ENCODE measurements at regions not wholly inside any gene's neighbourhood (a gene's known extent, or its start where the extent isn't known, plus 50 kb on each side); places are given as distances from the start of the nearest gene placed in this dataset.

DNA sequence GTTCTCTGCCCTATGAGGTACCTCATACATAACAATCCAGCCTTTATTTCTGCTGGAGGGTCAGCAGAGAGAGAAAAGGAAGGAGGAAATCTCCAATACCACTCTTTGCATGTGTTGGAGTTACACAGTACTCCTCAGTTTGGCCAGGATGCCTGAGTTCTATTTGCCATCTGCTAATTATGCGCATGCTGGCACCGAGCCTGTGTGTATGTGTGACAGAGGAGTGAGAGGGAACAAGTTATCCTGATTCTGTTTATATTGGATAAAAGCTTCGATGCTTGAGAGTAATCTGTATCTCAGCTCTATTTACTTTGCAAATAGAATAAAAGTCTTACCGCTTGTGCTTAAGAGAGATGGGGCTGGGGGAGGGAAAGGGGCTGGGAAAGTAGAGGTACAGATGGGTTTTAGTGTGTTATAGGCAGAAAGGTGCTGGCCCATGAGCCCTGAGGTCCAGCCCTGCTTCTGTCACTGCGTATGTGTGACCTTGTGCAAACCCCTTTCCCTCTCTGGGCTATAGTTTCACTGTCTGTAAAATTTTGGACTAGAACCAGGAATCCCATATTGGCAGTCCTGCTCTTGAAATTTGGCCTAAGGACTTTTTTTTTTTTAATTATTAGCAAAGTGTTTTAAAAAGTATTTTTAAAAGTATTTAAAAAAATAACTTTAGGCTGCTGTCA, 54.5 kb upstream of the PLXNA2 start:
- no peak for DNase-seq

DNA sequence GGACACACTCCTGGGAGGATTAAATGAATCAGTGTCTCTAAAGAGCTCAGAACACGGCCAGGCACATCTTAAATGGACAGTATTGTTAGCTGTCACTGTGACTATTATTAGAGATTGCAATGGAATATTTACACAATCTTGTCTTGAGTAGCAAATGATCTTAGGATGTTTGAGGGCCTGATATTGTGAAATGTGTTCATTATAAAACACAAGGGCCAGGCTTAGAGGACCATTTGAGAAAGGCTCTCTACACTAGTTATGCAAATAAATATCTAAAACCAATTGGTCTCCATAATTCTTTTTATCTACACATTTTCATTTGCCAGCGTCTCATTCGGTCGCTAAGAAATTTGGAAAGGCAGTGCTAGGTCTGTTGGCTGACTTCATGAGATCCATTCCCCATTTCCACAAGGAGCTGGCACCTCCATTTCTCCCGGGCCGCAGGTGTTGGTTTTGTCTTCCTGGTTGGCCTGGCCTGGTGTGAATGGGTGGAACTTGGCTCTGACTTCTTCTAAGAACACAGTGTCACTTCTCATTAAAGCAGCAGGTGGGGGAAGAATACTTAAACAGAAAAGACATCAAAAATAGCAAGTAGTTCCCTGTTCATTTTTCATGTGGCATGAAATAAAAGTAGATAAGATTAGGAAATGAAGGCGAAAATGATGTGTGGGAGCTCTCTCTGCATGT, 56.0 kb upstream of the PLXNA2 start:
- DNase-seq, result no peak

DNA sequence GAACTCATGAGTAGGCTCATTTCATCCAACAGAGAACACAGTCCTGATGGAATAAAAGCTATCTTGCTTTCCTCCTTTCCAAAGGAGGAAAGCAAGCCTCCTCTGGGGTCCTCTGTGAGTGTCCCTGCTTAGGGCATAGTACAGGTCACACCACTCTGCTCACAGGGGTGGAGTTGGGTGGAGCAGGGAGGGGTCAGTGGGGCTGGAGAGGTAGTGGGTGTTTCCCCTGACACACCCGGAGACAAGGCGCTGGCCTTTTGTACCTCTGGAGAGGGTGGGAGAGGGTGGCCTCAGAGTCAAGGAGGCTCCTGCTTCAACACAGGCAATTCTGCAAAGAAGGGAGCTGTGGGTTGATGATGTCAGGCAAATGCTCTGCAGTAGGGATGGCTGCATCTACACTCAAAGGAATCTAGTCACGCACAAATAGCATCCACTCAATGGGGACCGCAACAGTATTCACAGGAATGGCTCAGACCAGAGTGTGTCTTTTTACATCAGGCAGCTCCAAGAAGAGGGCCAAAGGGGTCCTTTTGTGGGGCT, 58.6 kb upstream of the PLXNA2 start:
- DNase-seq, result no peak

DNA sequence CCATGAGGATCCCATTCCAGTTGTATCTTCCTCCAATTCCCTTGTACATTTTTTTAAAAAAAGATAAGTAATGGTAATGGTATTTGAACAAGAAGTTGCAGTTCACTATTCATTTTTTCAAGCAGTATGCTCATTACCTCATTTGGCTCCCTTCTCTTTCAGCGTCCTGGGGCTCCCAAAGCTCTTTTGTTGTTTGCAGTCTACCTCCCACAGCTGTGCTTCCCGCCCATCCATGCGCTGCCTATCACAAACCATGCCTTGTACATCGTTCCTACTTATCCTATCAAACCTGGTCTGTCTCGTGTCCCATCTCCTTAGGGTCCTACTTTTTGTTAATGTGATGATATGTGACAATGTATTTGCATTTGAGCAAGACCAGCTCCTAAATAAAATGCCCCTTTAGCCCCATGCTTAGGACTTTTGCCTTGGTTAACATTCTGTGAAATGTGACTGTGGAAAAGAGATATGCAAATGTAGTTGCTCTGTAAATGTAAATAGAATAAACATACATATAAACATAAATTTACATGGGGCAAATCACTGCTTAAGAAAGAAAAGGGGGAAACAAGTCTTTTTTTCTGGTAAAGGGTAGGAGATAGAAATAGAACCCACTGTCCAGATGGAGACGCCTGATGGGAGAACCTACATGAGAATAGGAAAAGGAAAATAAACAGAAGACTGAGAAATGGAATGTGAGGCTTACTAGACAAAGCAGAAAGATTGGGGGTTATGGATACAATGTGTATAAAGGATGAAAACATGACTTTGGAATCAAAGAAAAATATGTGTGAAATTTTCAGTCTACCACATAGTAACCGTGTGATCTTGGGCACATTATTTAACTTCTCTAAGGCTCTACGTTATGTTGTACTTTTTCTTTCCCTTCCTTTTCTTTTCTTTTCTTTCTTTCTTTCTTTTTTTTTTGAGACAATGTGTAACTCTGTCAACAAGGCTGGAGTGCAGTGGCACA, 59.8 kb upstream of the PLXNA2 start:
- DNase-seq, result no peak

DNA sequence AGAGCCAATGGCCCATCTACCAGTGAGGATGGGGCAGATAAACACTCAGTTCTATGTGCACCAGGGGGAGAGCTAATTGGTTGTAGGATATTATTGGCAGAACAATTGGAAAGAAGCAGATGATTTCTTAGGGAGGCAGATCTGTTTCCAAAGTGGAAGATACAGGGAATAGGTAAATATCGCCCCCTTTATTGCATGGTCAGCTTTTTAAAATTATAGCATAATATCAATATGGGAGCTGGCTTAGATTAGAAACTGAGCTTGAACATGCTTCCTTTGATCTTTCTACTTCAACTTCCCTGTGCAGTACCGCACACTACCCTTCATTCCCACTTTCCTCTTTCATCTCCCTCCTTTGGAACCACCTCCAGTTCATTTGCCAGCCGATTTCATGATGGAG, 64.0 kb upstream of the PLXNA2 start:
- DNase-seq, result no peak

DNA sequence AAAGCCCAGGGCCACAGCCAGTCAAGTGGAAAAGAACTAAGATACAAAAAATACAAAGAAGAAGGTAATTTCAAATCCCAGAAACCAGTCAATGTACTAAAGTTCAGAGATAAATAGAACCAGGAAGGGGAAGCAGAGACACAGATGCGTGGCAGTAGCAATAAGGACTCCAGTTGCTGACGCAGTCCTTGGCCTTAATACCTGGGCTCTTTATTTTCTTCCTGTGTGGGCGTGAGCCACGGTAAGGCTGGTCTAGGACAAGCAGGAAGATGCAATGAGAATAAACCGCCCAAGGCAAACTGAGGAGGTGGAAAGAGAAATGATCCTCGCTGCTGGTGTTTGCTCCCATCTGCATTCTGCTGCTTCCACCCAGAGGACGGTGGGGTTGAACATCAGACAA, 65.6 kb upstream of the PLXNA2 start:
- DNase-seq, result no peak

DNA sequence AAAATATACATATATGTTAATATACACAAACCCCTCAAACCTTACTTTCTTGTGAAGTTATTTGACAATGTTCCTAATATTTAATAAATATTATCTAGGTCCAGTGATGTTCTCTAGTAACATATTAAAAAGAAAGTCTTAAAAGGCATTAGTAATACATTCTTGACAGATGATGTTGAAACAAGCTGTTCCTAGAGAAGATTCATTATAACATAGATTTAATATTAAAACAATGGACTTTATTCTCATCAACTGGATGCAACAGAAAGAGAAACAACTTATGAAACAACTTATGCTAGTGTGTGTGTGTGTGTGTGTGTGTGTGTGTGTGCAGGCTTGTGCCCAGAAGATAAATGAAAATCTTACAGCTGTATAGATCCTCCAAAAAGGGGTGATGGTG, 68.5 kb upstream of the PLXNA2 start:
- no peak for DNase-seq

DNA sequence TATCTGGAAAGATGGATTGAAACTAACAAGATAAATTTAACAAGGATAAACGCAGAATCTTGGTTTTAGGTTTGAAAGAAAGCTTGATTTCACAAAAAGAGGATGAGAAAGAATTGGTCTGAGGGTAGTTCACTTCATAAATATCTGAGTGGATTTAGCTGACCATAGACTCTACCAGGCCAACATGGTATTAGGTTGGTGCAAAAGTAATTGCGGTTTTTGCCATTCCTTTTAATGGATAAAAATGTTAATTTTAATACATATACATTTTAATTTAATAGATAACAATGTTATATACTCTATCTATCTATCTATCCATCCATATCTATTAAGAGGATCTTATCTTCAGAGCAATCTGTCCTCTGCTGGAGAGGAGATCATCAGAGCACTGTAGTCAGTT, 70.2 kb upstream of the PLXNA2 start:
- DNase-seq, result no peak

DNA sequence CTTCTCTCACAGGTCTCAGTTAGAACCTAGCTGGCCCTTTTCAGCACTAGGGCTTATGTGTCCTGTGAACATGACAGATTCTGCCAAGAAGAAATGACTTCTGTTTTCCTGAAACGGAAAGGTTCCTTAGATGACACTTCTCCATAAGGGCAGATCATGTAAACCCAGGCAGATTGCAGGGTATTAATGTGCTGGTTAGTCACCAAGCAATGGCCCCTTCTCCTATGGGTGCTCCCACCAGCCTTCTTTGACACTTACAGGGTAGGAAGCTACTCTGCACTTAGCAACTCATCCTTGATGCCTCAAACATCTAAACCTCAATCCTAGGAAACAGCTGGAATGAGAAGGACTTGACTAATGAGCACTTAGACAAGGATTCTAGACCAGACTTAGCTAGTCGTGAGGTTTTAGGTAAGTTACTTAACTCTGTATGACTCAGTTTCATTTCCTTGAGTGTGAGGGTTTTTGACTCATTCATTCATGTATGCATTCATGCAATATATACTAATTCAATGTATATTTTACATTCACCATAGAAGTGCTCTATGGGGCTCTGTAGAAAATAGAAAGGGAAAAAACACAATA, 74.1 kb upstream of the PLXNA2 start:
- no peak for DNase-seq

DNA sequence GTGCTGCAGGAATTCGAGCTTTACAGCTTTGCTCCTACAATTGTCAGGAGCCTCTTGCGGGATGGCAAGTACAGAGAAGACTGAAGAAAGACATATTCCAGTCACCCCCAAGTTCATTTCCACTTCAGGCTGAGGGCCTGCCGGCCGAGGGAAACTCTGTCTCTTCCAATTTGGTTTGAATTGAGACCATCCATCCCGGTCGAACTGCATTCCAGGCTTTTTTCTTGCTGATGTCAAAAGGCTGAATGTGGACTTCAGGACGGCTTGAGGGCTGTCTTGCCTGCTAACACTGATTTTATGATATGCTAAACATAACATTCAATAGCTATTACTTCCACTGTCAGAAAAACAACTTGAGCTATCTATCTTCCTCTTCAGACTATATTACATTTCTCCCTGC, 79.8 kb upstream of the PLXNA2 start:
- no peak for DNase-seq

DNA sequence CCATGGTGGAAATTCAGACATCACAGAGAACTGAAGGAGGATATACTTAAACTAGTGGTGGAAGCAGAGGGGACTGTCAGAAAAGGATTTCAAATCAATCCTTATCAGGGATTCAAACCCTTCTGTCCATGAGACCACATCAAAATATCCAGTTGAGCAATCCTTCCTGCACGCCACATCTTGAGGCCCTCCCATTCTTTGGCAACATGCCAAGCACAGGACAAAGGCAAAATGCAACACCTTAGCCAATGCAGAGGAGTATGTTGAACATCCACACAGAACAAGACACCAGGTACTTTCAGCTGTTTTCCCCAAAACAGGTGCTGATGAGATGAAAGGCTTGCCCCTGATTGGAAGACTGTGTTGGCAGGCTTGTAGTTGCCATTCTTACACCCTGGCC, 81.8 kb upstream of the PLXNA2 start:
- no peak for DNase-seq

DNA sequence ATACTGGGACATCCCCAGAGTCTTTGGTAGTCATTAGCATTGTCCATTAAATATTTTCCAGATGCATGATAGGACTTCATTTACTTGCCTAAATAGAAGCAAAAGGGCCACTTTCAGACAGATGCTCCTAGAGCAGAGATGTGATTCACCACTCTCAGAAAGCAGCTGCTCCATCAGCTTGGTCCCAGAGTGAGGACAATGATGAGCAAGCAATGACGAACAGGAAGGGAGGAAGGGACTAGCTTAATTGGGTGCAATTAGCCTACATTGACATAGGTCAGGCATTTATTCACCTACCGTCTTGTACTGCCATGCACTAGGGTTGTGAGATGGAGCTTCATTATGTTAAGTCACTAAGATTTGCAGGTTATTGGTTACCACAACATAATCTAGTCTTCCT, 85.1 kb upstream of the PLXNA2 start:
- no peak for DNase-seq

DNA sequence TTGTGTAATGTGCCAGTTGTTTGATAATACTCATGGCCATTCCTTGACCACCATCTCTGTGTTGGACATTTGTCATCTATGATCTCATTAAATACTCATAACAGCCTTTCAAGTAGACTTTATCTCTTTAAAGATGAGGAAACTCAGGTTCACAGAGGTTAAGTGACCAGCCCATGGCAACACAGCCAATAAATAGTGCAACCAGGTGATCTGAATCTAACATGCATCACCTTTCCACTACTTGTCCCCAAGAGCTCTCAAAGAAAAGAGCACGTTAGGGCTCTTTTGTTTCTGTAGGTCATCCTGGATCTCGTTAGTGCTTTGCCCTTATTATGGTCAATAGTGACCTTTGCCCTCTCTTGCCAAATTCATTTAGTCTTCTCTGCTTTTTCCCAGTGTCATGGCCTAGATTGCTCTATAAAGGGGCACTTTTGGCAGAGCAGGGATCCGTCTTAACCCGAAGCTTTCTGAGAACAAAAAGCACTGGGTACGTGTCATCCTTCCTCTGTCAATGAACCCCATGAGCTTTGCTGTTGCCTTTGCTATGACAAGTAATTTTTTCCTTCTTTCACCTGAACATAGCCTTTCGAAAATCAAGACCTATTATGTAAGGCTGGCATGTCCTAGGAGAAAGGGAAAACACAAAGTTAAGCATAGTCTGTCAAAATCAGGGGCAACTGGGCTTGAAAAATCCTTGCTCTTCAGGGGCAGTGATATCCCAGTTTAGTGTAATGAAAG, 88.0 kb upstream of the PLXNA2 start:
- DNase-seq, result no peak

DNA sequence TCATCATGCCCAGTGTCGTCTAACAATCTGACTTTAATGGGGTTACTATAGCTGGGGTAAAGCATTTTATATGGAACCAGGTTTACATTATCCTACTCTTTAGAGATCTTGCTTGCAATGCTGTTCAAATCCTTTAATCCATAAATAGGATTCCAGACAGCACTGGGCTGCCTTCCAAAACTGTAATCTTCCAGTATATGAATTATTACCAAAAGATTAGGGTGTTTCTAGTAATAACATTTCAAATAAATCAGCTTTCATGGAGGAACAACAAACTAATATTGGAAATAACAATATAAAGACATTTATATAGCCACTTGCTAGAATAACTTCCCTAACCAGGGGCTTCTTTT, 88.6 kb upstream of the PLXNA2 start:
- no peak for DNase-seq

DNA sequence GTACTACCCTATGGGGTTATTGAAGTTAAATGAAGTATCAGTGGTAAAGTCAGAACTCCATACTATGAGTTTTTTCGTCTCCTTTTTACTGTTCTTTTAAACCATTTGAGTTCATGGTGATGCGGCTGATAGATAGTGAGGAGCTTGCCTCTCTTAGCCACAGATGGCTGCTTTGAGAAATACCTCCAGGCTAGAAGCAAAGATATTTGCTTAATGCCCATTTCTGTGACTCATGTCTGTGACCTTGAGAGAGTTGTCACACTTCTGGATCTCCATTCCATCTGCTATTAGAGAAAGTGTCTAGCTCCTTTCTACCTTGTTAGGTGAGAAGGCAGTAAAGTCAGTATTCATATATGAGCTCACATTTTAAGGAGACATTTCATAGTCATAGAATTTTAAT, 89.5 kb upstream of the PLXNA2 start:
- no peak for DNase-seq

DNA sequence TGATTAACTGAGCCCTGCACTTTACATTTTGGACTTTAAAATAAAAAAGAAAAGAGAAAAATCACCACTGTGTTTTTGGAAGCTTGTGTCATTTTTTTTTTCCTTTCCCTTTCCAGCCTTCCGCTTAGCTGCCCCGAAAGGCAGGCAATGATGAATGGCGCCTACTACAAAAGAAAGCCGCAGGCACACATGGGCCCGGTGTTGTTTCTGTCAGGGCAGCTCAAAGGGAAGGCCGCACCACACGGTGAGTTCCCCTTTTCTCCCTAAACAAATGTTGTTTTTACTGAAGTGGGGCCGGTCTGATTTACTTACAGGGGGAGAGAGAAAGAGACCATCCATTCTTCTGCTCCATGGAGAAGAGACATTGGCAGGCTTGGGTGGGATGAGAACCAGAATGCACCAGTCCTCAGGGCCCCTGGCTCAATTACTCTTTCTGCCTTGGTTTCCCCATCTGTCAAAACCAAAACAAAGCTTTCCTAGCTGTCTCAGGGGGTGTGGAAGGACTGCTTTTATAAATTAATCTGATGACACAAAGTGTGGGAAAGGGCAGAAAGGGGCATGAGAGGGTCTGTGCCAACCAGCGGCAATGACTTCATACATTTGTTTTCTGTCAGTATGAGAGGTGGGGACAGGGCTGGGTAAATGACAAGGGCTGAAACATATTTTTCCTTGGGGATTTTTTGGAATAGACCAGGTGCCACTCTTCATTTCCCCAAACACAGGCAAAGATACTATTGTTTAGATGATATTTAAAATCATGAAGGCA, 91.4 kb upstream of the PLXNA2 start:
- DNase-seq, result no peak

DNA sequence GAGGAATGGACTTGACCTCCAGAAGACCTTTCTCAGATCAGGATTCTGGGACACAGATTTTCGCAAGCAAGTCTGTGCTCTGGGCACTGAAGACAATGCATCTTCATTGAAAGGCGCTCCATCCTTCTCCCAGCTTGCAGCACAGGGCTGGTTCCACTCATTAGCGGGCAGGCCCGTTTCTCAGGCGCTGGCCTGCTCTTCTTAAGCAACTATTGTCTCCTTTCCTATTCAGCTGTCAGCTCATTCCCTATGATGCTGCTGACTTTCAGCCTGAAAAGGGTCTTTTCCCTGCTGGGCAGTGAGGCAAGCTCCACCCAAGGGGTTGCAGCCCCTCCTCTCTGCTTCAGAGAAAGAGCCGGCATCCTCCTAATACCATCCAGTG, 91.9 kb upstream of the PLXNA2 start:
- DNase-seq, result no peak

DNA sequence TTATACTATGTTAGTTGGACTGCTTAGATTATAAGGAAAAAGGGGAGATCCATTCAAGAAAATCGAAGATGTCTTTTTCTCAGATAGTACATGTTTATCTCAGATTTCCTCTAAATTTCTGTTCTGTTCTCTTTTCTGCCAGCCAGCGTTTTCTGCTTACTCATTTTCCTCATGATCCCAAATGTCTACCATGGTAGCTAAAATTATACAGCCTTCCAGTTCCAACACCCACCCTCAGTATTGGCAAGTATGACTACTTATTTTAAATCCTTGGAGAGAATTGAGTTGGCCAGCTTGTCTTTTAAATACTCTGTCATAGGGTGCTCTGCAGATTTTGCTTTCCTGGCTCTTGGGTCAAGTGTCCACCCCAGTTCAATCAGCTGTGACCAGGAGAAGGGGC, 95.7 kb upstream of the PLXNA2 start:
- no peak for DNase-seq

DNA sequence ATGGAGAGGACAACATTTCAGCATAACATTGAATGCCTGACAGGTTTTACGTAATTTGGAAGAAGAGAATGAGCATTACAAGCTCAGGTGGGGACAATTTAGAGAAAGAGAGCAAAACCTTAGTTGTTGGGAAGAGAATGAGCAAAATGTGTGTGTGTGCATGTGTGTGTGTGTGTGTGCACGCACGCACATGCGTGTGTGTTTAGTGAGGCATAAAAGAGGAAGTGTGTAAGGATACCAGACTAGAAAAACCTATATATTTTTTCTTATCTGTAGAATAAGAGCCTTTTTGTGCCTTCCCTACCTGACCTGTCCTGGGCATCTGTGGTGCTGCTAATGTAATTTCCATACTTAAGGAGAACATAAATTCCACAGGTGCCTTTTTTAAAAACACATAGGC, 99.0 kb upstream of the PLXNA2 start:
- DNase-seq, result no peak

DNA sequence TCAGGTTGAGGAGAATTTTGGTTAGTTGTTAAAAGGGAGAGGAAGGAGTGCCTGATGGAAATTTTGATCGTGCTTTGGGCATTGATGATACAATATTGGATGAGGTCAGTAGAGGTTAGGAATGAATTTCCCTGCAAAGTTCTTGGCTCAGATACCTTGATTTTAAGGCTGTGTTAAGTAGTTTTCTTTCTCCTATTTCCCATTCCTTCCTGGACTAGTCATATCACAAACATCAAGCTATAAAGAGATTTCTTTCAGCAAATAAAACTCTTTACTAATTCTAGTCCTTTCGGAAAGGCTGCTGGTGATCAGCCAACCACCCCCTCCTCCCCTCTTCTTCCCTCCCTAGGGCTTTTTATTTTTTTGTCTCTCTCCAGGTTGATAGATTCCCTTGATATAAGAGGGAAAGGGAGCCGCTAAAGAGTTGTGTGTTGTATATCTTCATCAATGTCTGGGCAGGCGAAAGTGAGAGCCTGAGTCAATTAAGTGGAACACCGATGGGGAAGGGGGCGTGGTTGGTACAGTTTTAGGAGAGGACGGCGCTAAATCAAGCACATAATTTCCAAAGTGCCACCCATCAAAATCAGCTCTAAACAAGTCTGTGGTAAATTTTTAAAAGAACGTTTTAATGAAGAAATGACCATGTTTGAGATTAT, 100.1 kb upstream of the PLXNA2 start:
- no peak for DNase-seq

DNA sequence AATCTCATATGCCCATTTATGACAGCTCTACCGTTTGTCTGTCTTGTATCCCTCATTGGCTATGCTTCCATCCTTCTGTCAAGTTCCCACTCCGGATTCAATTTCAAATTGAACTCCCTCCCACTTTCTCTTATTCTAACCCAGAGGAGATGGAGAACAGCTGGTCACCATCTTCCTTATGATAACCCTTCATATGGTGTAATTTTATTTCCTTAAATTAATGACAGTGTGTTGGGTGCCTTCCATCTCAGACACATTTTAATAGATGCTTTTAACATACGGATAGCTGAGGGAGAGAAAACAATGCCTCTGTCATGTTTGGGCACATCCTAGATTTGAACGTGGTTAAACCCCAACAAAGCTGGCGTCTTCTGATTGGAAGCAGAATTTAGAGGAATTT, 103.0 kb upstream of the PLXNA2 start:
- no peak for DNase-seq
